Muscle of leg (tissue), 3 donors: ENCODE measurements at regions not wholly inside any gene's neighbourhood (a gene's known extent, or its start where the extent isn't known, plus 50 kb on each side); places are given as distances from the start of the nearest gene placed in this dataset.

Experiments used
- DNase-seq: peaks from one replicate; pipeline ENCODE4 v3.0.0; 2013
- H3K27ac ChIP-seq: one replicate; pipeline ENCODE4 v1.5.1; 2013; ENCODE audit warnings: mild to moderate bottlenecking, low read length, control low read depth
- H3K27me3 ChIP-seq: one replicate; pipeline ENCODE4 v1.6.1; 2013; ENCODE audit warnings: low read length; ENCODE audit not compliant: control insufficient read depth, insufficient read depth
- H3K36me3 ChIP-seq: one replicate; pipeline ENCODE4 v1.6.1; 2013; ENCODE audit warnings: low read length; ENCODE audit not compliant: control insufficient read depth, insufficient read depth
- H3K4me1 ChIP-seq: one replicate; pipeline ENCODE4 v1.6.1; 2013; ENCODE audit warnings: low read length; ENCODE audit not compliant: control insufficient read depth, insufficient read depth
- H3K4me3 ChIP-seq: one replicate; pipeline ENCODE4 v1.5.1; 2013; ENCODE audit warnings: low read length, control low read depth
- H3K9me3 ChIP-seq: replicated peaks from 2 replicates; pipeline ENCODE4 v1.6.1; 2013; ENCODE audit warnings: low read depth, low read length; ENCODE audit not compliant: control insufficient read depth
- WGBS: methylation state at CpG from one replicate; pipeline ENCODE4 v1.1.5; 2013; ENCODE audit warnings: missing lambda C conversion rate; ENCODE audit not compliant: insufficient coverage; 5-methylcytosine and 5-hydroxymethylcytosine counted together

DNA sequence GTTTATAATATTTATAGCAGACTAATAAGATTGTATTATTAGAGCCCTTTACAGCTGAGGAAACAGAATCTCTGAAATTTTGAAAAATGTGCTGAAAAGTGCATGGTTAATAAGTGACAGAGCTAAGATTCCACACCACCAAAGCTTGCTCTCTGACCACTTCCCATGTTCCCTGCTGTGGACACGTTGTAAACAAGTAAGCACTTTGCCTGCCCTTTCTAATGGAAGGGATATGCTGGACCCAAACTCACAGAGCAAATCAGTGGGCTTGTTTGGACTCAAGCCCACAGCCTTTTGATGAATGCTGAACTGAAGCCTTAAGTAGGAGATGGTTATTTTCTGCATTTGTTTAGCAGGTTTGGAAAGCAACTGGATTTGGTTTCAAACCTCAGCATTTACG, 214.0 kb upstream of the TMEM72 start:
- no peak overlapping the region for H3K4me3 ChIP-seq
- H3K36me3 ChIP-seq = no peaks in the 10 kb centered on the region
- peak; percentile 71 for DNase-seq
- H3K9me3 ChIP-seq = peaks cover 5% of the 10 kb centered on the region
- peaks cover 4% of the 10 kb centered on the region for H3K4me1 ChIP-seq
- no peaks in the 10 kb centered on the region for H3K27me3 ChIP-seq
- 35% methylated on average over 2 of the region's 2 CpGs for WGBS
- H3K27ac ChIP-seq = peak overlapping the region; percentile 94

DNA sequence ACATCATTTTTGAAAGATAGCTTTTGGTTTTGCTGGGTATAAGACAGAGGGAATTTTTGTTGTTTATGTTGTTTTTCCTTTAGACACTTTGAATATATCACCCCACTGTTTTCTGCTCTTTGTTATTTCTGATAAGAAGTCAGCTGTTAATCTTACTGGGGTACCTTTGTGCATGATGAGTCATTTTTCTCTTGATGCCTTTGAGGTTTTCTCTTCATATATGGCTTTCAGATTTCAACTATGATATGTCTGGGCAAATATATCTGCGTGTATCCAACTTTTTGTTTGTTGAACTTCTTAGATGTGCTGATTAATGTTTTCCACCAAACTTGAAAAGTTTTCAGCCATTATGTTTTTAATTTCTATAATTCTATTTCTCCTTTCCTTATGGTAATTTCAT, 208.6 kb upstream of the TMEM72 start:
- Histone ChIP-seq H3K36me3 (no peaks in the 10 kb centered on the region), H3K4me3 (no peak overlapping the region), H3K9me3 (peaks cover 5% of the 10 kb centered on the region), H3K27me3 (no peaks in the 10 kb centered on the region), H3K27ac (no peak overlapping the region), H3K4me1 (peaks cover 2% of the 10 kb centered on the region)
- no CpG with 5 or more reads among the region's 1 CpG for WGBS
- DNase-seq = no peak

DNA sequence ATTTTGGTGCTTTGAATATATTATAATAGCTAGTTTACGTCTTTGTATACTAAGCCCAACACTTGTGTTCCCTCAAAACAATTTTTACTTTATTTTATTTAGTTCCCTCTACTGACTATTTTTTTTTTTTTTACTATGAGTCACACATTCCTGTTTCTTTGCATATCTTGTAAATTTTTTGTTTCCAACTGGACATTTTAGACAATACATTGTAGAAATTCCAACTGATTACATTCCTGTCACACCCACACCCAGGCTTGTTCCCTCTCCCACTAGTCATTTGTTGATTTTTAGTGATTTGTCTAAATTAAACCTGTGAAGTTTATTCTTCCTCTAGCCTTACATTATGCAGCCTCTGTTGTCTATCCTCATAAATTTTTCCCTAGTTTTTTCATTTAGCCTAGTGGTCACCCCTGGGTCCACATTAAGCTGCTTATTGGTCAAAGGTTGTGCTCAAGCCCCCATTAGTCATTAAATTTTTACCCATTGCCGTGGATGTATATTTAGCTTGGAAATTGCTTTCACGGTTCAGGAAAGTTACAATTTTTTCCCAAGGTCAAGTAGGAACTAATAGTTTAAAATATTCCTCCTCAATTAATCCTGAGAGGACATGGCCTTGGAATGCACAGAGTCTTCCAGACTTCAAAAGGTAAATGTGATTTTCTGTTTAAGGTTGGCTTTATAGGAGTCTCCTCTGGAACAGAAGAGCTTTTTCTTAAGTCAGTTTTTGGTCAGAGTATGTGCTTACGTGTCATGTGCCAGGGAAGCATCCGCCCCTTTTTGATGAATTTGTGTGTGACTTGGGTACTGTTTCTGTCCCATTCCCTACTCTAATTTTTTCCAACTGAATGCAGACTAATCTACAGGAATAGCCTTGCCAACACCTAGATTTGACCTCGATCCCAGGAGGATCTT, 207.6 kb upstream of the TMEM72 start:
- peak; percentile 44 for DNase-seq
- Histone ChIP-seq H3K27me3 (no peaks in the 10 kb centered on the region), H3K4me1 (peaks cover 2% of the 10 kb centered on the region), H3K9me3 (peaks cover 5% of the 10 kb centered on the region), H3K36me3 (no peaks in the 10 kb centered on the region), H3K27ac (peak overlapping the region; percentile 11), H3K4me3 (no peak overlapping the region)
- WGBS = 62% methylated on average over 1 of the region's 6 CpGs

DNA sequence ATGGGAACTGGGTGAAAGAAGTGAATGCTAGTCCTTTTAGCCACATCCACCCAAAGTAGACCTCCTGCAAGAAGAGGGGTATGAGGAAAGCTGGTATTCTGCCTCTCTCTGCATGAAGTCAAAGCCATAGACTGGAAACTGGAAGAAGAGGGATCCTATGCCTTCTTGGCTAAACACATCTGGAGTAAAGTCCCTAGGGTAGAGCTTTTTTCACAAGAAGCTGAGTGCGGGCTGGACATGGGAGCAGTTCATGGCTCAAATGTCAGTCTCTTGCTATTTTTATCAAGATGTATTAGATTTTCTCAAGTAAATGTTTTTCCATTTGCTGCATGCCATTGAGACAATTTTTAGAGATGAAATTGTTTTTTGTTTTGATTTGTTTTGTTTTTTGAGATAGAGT, 206.5 kb upstream of the TMEM72 start:
- Histone ChIP-seq H3K4me1 (peaks cover 2% of the 10 kb centered on the region), H3K9me3 (peaks cover 5% of the 10 kb centered on the region), H3K27ac (no peak overlapping the region), H3K36me3 (no peaks in the 10 kb centered on the region), H3K4me3 (no peak overlapping the region), H3K27me3 (no peaks in the 10 kb centered on the region)
- WGBS = no CpG with 5 or more reads among the region's 1 CpG
- peak; percentile 36 for DNase-seq

DNA sequence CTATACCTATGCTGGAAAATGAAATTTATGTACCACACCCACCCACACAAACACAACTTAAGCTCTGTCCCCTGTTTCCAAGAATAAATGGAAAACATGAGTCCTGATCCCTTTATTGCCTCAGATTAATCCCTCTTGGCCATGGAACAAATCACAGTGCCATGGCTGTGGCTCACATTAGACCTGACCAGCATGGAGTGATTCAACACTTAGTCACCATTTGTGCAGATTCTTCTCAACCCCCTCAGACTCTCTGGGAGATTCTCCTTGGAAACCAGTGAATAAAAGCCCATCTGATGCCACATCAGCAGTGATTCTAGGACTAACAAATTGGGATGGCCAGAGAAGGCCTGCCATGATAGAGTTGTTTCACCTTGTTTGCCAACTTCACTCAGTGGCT, 204.4 kb upstream of the TMEM72 start:
- Histone ChIP-seq H3K4me3 (no peak overlapping the region), H3K27ac (no peak overlapping the region), H3K36me3 (no peaks in the 10 kb centered on the region), H3K27me3 (no peaks in the 10 kb centered on the region), H3K9me3 (no peaks in the 10 kb centered on the region), H3K4me1 (peaks cover 2% of the 10 kb centered on the region)
- no peak for DNase-seq

DNA sequence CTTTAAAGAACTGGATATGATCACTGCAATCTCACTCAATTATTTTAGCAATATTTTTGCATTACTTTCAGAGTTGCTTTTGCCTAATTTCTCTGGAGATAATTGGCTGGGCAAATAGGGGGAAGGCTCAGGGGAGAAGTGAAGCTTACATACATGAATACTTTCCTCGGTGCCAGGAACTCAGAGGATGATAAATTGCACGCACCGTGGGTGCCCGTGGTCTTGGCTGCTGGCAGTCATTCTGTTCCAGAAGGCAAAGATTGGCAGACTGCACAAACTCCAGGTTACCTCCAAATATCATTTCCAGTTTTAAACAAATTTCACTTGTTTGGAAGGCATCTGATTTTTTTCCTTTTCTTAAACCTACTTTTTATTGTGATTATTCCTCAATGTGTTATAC, 197.8 kb upstream of the TMEM72 start:
- Histone ChIP-seq H3K4me3 (no peak overlapping the region), H3K27ac (no peak overlapping the region), H3K4me1 (no peaks in the 10 kb centered on the region), H3K27me3 (no peaks in the 10 kb centered on the region), H3K9me3 (no peaks in the 10 kb centered on the region), H3K36me3 (no peaks in the 10 kb centered on the region)
- DNase-seq = peak; percentile 29
- 60% methylated on average over 2 of the region's 4 CpGs for WGBS

DNA sequence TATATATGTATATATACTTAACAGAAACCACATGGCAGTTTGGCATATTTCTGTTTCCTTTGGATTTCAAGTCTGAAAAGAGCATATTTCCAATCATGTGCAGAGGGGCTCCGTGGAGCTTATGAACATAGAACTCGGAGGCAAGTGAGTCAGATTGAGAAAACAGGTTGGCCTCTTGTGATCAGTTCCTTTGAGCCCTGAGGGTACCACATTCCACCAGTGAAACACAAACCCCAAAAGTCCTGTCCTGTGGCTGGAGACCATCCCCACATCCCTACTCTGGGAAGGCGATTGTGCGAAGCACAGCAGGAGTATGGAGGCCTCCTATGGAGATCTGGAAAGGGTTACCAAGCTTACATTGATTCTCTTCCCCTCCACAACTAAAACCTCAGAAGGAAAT, 196.7 kb upstream of the TMEM72 start:
- H3K27me3 ChIP-seq = no peaks in the 10 kb centered on the region
- no peak for DNase-seq
- no peak overlapping the region for H3K4me3 ChIP-seq
- no peak overlapping the region for H3K27ac ChIP-seq
- H3K36me3 ChIP-seq = no peaks in the 10 kb centered on the region
- no peaks in the 10 kb centered on the region for H3K4me1 ChIP-seq
- H3K9me3 ChIP-seq = peaks cover 6% of the 10 kb centered on the region
- WGBS = no CpG with 5 or more reads among the region's 4 CpGs

DNA sequence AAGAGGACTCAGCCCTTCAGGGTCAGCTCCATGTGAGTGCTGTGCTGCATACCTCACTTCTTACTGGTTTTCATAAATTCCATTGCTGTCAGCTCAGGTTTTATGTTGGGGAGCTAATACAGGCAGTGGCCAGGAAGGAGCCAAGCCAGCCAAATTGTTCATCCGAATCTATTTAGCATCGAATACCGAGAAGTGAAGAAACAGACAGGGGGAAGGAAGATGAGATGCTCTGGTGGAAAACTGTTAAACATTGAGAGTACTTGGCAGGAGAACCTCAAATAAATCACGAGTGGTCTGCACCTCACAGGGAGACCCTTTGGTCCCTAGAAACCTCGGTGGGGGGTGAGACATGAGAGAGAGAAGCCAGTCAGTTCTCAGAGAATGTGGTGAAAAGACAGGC, 196.0 kb upstream of the TMEM72 start:
- peak; percentile 61 for DNase-seq
- H3K36me3 ChIP-seq = no peaks in the 10 kb centered on the region
- H3K27ac ChIP-seq = no peak overlapping the region
- no peaks in the 10 kb centered on the region for H3K27me3 ChIP-seq
- H3K9me3 ChIP-seq = peaks cover 6% of the 10 kb centered on the region
- no peak overlapping the region for H3K4me3 ChIP-seq
- no peaks in the 10 kb centered on the region for H3K4me1 ChIP-seq
- 22% methylated on average over 4 of the region's 5 CpGs for WGBS

DNA sequence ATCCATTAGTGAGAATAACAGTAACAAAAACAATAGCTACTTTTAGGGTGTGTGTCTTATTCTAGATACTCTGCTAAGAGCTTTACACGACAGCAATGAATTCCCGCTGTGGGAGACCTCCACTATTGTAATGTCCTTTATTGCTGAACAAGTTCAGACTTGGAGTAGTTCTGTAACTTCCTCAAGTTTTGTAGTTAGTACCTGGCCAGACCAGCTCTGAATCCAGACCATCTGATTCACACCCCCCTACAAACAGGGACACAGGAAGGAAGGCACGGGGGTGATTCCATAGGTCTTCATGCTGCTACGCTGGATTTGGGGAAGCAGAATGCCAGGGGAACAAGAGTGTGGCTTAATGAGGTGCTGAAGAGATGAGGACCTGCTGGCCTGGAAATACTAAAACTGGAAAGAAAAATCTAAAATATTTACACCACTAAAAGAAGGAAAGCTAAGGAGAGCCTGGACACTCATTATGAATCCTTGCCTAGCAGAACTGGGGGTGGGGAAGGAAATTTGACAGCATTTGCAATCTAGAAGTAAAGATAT, 194.6 kb upstream of the TMEM72 start:
- WGBS = no CpG with 5 or more reads among the region's 4 CpGs
- DNase-seq = no peak
- H3K9me3 ChIP-seq = peaks cover 6% of the 10 kb centered on the region
- H3K27ac ChIP-seq = no peak overlapping the region
- H3K4me3 ChIP-seq = no peak overlapping the region
- H3K27me3 ChIP-seq = no peaks in the 10 kb centered on the region
- H3K4me1 ChIP-seq = no peaks in the 10 kb centered on the region
- no peaks in the 10 kb centered on the region for H3K36me3 ChIP-seq

DNA sequence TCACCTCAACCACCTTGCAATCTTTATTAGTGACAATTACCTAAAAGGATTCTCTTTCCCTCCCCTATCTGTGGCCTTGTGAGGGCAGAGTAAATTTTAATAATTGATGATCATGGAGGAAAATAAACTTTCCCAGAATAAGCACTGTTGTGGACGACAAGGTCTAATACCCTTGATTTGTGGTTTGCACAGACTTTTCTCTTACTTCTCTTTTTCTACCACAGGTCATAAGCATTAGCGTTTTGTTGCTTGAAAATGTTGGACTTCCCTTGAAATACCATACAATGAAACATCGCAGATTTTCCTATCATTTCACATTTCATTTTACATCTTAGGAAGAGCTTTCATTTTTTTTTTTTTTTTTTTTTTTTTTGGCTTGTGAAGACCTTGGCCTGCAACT, 188.1 kb upstream of the TMEM72 start:
- H3K4me1 ChIP-seq = peaks cover 6% of the 10 kb centered on the region
- no peak for DNase-seq
- no peak overlapping the region for H3K4me3 ChIP-seq
- H3K27ac ChIP-seq = no peak overlapping the region
- peaks cover 6% of the 10 kb centered on the region for H3K9me3 ChIP-seq
- no peaks in the 10 kb centered on the region for H3K27me3 ChIP-seq
- H3K36me3 ChIP-seq = no peaks in the 10 kb centered on the region
- no CpG with 5 or more reads among the region's 3 CpGs for WGBS
